SH-SY5Y (cell line): ENCODE measurements at regions not wholly inside any gene's neighbourhood (a gene's known extent, or its start where the extent isn't known, plus 50 kb on each side); places are given as distances from the start of the nearest gene placed in this dataset.

Experiments
- GATA2 ChIP-seq: IDR thresholded peaks from 2 replicates; pipeline ENCODE4 v1.6.1; 2011; ENCODE audit warnings: mild to moderate bottlenecking, low read depth, low read length
- GATA3 ChIP-seq: IDR thresholded peaks from 2 replicates; pipeline ENCODE4 v1.6.1; 2011; ENCODE audit warnings: low read depth, mild to moderate bottlenecking, low read length, moderate library complexity

DNA sequence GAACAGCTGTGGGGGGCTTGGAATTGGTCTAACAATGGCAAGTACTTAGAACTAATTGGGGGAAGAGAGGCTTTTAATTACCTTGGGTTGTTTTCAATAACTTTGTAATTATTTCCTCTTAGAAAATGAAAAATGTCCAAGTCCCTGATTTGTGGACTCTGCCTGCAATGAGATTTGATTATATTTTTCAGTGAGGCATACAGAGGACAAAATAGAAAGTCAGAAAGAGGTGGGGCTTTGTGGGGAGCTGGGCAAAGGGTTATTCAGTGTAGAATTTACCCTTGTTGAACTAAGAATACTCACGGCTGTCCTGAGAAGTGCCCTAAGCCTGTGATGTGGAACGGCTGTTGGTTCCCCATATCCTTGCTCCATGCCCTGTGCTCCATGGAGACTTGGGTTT, 153.0 kb downstream of the ICE1 start:
- no peak for TF ChIP-seq GATA2
- TF ChIP-seq GATA3, result no peak

DNA sequence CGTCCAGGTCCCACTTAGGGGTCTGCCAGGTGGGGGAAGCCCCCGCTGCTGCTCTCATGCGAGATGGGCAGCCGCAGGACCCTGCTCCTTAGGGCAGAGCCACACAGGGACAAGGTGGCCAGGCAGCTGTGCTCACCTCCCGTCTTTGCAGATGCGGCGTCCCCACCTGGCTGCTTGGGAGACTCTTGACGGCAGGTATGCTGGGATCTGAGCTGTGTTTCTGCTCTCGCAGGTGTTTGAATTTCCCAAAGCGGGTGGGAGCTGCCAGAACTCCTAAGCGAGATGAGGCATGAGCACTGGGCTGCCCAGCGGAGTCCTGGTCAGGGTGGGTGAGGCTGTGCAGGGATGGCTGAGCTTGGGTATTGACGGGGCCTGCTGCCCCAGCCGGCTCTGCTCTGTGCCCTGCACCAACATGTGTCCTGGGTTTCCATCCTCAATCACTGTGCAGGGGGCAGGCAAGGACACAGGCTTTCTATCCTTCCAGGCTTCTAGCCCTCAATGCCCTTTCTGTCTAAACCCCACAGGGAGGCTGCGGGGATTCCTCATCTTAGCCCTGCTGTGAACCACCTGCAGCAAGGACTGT, 151.4 kb downstream of the ICE1 start:
- TF ChIP-seq GATA2, result no peak

DNA sequence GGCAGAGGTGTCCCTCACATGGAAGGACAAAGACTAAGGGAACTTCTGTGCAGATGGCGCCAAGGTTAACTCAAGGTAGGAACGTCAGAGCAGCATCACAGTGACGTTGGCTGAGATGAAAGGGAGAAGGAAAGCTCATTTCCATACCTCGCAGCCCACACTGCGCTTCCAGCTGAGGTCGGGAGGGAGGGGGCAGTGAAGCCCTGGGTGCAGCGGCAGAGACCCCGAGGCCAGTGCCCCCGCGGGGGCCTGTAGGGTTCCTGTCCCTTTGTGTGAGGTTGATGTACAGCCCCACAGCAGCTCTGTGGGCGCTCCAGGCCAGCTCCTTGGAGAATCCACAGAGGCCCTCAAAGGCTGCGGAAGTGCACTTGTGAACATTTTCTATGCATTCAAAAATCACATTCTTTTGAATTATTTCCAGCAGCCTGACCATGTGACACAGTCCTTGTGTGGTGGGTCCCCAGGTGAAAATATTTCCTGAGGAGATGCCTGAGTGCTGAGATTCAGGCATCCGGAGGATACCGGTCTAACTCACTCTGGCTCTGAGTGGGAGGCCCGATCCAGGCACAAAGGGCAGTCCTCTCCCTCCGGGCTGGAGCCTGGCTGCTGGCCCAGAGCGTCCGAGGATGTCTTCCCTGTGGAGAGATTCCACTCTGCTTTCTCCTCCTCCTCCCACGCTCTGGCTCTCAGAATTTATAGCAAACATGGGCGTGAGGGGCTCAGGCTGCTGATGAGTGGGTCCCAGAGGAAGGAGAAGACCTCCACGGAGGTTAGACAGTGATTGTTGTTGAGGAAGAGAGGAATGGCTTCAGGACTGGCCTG, 150.7 kb downstream of the ICE1 start:
- TF ChIP-seq GATA3, result no peak
- no peak for TF ChIP-seq GATA2

DNA sequence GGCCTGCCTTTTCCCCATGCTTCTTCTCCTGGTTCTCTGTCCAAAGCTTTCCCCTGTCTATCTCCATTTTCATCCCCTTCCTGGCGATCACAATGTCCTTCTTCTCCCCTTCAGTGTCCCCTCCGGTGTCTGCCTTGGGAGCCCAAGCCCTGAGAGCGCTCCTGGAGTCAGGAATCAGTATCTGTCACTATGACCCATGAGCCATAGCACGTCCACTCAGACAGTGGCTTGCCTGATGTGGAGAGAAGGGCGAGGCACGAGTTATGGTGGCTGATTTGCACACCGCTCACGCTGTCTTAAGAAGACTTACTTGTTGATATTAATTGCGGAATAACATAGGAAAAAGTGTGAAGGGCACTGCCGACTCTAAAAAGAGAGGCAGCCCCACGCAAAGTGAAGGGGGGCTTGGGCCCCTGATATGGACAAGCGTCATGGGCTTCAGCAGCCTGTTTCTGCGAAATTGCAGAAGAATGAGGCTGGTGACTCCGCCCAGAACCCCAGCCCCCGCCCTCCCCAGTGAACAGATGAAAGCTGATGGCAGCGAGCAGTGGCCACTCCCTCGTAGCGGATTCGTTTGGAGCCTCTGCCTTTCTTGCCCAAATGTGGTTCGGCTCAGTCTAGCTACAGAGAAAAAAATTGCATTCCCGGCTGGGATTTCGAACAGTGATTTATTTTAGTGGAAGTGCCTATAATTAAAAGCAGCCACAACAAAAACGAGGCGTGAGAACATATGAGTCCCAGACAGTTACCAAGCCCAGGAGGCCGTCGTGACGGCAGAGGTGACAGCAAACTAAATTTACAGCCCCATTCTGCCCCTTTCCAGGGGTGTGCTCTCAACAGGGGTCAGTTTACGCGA, 149.8 kb downstream of the ICE1 start:
- no peak for TF ChIP-seq GATA3
- no peak for TF ChIP-seq GATA2

DNA sequence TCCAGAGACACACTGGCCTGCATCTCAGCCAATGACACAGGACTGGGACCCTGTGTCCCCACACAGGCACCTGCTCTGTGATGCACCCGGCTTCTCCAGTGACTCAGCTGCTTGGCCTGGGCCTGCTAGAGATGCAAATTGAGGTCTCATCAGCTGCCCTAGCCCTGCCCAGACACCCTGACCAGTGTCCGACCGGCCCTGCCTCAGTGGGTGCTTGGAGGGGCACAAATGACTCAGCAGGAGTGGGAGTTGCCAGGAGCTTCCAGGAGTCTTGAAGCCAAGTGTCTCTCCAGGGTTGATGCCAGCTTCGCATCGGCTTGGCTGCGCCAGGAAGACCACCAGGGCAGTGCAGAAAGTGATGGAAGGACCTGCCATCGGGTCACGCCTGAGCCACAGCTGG, 148.2 kb downstream of the ICE1 start:
- TF ChIP-seq GATA3, result no peak
- TF ChIP-seq GATA2, result no peak

DNA sequence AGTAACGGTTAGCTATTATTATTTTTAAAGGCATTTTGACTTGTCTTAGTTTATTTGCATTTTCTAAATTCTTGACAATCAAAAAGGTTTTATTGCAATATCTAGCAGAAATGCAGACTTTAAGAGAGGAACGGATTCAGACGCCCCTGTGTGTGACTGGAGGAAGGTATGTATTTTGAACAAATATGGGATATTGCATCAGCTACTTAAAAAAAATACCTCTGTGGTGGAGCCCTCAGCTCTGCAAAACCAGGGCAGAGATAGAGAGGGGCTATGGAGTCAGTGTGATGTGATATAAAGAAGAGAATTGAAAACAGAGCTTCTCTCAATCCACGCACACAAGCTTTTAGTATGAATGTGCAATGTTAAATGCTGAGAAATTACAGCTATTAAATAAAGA, 142.4 kb downstream of the ICE1 start:
- no peak for TF ChIP-seq GATA2
- no peak for TF ChIP-seq GATA3

DNA sequence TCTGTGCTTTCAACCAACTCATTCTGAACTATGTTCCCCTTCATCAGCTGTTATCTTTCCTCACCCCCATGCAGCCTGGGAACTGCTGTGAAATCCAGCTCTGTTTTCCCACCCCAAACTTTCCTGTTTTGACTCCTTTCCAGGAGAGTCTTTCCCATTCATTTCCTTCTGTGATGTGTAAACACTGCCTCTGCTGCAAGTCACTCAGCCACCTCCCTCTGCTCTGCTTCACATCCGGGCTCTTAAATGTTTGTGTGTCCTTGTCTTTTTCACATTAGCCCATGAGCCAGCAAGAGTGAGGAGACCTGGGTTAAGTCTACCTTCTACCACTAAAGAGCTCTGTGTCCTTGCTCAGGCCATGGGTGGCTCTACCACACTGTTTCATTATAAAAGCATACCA, 137.5 kb downstream of the ICE1 start:
- TF ChIP-seq GATA2, result no peak

DNA sequence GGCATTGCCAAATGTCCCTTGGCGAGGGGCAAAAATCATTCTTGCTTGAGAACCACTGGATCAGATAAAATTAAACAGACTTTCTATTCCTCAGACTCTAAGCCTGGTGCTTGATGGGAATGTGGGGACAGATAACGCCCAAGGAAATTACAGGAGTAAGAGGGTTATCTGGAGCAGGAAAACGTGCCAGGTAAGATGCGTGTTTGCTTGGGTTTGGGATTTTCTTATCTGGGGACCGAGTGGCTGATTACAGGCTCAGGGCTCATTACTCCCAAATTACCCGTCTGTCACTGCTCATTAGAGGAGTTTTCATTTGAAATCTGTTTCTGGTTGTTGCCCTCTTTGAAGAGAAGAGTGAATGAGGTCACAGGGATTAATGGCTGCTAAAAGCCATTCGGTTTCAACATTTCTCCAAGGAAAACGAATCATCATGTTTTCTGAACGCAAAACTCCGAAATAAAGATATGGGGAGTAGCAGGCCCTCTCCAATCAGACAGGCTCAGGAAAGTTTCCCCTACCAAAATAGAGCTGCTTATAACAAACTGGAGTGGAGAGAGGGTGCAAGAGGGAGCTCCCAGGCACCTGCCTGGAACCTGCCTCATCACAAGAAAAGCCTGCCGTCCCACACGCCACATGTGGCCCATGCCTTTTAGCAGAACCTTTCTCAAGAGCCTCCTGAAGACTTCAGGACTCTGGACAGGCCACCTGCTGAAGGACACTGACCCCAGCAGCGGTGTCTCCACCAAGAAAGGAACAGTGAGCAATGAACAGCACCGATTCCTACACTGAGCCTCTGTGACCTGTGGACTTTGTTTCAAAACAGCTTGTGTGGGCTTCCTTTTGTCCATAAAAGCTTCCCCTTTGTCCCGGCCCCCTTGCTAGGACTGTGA, 136.4 kb downstream of the ICE1 start:
- TF ChIP-seq GATA3 (peak; percentile 68), GATA2 (peak; percentile 92)

DNA sequence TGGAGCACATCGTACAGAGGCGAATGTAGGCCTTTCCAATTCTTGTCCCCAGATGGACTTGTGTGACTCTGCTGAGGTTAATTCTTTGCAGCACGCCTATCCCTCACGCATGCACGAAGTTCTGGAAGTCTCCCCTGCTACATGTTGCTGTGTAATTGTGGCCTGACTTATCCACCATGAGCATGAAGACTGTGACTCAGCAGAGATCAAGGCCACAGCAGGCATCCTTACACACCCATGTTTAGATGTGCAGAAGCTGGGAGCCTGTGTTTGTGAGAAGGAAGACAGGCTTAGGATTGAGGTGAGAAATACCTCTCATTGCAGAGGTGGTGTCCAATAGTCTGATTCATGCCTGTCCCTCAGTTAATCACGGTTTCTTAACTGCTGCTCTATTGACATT, 135.6 kb downstream of the ICE1 start:
- no peak for TF ChIP-seq GATA3

DNA sequence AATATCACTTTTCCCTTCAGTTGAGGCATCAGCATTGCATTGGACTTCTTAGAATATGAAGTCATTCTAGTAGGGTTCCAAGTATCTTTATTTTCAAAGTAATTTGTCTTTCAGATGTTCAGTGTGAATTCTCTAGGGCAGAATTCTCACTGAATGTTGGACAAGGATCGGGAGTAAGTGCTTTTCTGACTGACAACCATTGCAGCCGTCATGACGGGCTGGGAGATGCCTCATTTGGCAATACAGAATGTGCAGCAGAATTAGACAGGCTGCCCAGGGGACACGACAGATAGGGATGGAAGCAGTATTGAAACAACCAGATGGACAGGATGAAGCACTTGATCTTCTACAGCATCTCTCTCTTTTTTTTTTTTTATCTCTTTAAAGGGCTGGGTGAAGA, 129.0 kb downstream of the ICE1 start:
- no peak for TF ChIP-seq GATA2
- TF ChIP-seq GATA3, result no peak

DNA sequence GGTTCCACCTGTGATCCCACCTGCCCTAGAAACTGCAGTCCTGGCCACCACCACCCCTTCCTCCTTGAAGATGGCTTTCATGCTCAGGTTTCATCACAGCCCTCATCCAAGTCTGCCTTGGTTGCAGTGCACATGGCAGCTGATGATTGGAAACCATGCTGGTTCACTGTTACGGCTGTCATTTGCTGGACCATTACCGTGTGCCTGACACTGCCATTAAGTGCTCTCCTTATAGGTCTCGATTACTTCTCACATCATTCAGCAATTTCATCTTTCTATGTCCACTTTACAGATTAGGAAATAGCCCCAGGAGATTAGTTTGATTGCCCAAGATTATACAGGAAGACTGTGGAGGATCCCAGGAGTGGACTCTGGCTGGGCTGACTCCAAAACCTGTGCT, 123.9 kb downstream of the ICE1 start:
- TF ChIP-seq GATA2 (no peak), GATA3 (no peak)

DNA sequence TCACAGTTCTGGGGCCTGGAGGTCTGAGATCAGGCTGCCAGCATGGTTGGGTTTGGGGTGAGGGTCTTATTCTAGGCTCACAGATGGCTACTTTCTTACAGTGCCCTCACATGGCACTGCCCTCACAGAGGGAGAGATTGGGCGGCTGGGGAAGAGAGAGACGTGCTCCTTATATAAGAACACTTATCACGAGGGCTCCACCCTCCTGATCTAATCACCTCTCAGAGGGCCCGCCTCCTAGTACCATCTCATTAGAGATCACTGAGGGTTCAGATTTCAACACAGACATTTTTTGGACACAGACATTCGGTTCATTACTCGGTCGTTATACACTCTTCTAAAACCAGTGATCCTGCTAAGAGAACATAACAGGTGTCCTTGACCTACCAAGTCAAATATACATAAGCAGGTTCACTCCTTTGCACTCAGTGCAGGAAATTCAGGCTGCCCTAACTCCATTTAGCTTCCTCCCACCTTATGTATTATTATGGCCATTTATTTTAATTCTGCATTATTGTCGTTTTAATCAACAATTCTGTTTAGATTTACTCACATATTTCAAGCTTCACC, 121.7 kb downstream of the ICE1 start:
- TF ChIP-seq GATA3 (no peak), GATA2 (no peak)

DNA sequence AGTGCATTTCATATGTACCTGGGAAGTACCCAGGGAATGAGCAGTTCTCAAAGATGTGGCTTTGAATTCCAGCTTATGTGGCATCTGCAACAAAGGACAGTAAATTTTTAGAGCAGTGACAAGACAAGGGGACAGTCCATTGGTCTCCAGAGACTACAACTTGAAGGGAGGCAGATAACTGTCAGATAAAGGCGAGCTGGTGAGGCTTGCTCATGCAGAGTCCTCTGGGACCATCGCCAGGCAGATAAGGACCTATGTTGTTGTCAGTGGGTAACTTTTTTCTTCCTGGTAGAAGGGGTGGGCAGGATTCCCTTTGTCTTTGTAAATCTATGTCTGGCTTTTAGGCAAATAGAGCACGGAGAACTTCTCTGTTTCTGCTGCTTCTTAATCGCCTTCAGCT, 120.2 kb downstream of the ICE1 start:
- TF ChIP-seq GATA3, result no peak
- peak; percentile 37 for TF ChIP-seq GATA2

DNA sequence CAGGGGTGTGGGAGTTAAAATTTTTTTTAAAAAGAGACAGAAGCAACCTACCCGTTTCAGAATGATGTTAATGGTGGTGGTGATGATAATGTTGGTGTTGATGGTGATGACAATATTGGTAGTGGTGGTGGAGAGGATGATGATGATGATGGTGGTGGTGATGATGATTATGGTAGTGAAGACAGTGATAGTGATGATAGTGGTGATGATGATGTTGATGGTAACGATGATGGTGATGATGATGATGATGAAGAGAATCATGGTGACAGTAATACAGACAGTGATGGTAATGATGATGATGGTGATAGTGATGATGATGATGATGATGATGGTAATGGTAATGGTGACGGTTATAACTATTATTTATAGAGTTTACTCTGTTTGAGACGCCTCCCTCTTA, 117.6 kb downstream of the ICE1 start:
- TF ChIP-seq GATA2, result no peak
- no peak for TF ChIP-seq GATA3
